NCI-H446 treated with DMSO at 0.1 percent for 48 hours (cell line): ENCODE measurements at regions not wholly inside any gene's neighbourhood (a gene's known extent, or its start where the extent isn't known, plus 50 kb on each side); places are given as distances from the start of the nearest gene placed in this dataset.
"Not testable (repeated sequence)": the region's sequence is repeated elsewhere in the genome, so short reads cannot be mapped to it uniquely, and the experiment has no call there.

Experiments used
- DNase-seq: peaks from one replicate; lab custom pipeline; 2025; lab: John Stamatoyannopoulos, UW

GRCh38 chr7:106713452-106713851 is 52.5 kb upstream of the CCDC71L start:
- DNase-seq, result not testable (repeated sequence)

- not testable (repeated sequence) for DNase-seq
Measured at GRCh38 chr7:106714590-106715442, 53.9 kb upstream of the CCDC71L start.

- no peak for DNase-seq
Measured at GRCh38 chr7:106715730-106716129, 54.8 kb upstream of the CCDC71L start.

- no peak for DNase-seq
Measured at GRCh38 chr7:106717254-106717954, 56.4 kb upstream of the CCDC71L start.

- DNase-seq, result no peak
Measured at GRCh38 chr7:106717955-106718871, 57.3 kb upstream of the CCDC71L start.

- no peak for DNase-seq
Measured at GRCh38 chr7:106720641-106721040, 59.7 kb upstream of the CCDC71L start.

GRCh38 chr7:106721816-106722785 is 61.1 kb upstream of the CCDC71L start:
- no peak for DNase-seq

- DNase-seq, result no peak
Measured at GRCh38 chr7:106723398-106723797, 62.4 kb upstream of the CCDC71L start.

GRCh38 chr7:106729720-106730385 is 68.9 kb upstream of the CCDC71L start:
- no peak for DNase-seq

GRCh38 chr7:106731187-106731586 is 70.2 kb upstream of the CCDC71L start:
- DNase-seq, result no peak

- no peak for DNase-seq
Measured at GRCh38 chr7:106731646-106732444, 70.9 kb upstream of the CCDC71L start.

- DNase-seq, result no peak
Measured at GRCh38 chr7:106735637-106736036, 74.7 kb upstream of the CCDC71L start.

- DNase-seq, result no peak
Measured at GRCh38 chr7:106736123-106736507, 75.2 kb upstream of the CCDC71L start.

GRCh38 chr7:106736508-106737201 is 75.7 kb upstream of the CCDC71L start:
- DNase-seq, result no peak

- no peak for DNase-seq
Measured at GRCh38 chr7:106737202-106737562, 76.2 kb upstream of the CCDC71L start.

GRCh38 chr7:106740806-106741205 is 79.8 kb upstream of the CCDC71L start:
- DNase-seq, result no peak

- no peak for DNase-seq
Measured at GRCh38 chr7:106744563-106745091, 83.7 kb upstream of the CCDC71L start.

GRCh38 chr7:106747301-106747700 is 86.3 kb upstream of the CCDC71L start:
- DNase-seq, result not testable (repeated sequence)

GRCh38 chr7:106747804-106748203 is 86.8 kb upstream of the CCDC71L start:
- no peak for DNase-seq
